Activated CD4-positive, alpha-beta T cell treated with anti-CD3 and anti-CD28 coated beads, Interleukin-2, amount 50 U/mL, for 48 hours (primary cell): ENCODE measurements at regions not wholly inside any gene's neighbourhood (a gene's known extent, or its start where the extent isn't known, plus 50 kb on each side); places are given as distances from the start of the nearest gene placed in this dataset.
"Not testable (repeated sequence)": the region's sequence is repeated elsewhere in the genome, so short reads cannot be mapped to it uniquely, and the experiment has no call there.

Experiments
- DNase-seq, 2 experiments: peaks; one replicate each; pipeline ENCODE4 v3.0.0-alpha.2; 2020

DNA sequence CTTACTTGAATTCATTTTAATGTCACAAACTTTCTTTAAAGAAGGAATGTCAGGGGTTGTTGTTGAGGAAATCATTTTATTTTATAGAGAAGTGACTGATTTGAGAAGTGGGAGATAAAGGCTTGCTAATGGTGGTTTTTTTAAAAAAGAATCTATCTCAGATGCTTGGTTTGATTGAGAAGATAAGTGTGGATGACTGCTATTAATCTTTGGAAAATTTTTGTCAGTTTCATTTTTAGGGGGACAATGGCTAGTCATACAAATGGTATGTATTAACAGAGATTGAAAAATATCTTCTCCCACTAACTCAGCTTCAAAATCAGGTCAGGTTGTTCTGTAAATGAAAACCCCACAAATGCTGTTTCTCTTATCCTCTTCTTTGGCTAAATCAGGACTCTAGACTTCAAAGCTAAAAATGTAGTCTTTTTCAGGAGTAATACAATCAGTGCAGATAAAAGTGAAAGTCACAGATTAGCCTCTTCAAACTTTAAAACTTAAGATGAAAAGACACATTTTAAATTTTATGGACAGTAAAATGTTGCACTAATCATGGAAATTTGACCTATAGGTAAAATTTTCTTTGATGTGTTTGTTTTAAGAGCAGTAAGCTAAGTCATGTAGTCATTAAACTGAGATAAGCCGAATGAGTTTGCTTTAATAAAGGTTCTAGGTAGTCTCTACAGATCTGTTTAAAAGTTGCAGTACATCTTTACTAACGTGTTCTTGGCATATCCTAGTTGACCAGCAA, 674.2 kb upstream of the VRK2 start:
- DNase-seq = no peak

DNA sequence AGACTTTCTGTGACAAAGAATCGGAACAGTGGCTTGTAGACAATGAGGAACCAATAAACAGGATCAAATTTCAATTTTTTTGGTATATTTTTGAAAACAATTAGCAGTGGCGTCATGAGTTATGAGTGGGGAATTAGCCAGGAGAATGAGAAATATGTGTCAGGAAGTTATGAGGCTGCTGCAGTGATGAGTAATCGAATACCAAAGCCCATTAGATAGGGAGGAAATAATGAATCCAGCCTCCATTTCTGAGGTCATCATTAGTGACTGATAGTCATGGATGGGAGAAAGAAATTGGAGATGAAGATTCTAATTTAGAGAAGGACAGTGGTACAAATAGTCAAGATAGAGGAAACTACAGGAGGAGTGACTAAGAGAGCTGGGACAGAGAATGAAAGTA, 673.1 kb upstream of the VRK2 start:
- no peak for DNase-seq

DNA sequence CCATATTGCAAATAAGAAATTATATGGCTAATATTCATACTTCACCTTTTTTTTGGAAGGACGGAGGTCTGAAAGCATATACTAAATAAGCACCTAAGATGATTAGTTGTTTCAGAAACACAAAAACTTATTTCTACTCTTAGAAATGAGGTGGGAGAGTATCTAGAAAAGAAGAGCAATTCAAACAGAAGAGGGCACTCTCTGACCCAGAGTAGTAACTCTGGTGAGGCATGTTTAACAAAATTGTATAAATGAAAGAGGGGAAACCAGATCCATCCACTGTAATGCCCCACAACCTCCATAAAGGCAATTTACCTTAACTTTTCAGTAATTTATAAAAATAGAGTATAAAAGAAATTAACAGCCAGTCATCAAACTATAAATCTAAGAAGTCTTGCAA, 669.6 kb upstream of the VRK2 start:
- no peak for DNase-seq

DNA sequence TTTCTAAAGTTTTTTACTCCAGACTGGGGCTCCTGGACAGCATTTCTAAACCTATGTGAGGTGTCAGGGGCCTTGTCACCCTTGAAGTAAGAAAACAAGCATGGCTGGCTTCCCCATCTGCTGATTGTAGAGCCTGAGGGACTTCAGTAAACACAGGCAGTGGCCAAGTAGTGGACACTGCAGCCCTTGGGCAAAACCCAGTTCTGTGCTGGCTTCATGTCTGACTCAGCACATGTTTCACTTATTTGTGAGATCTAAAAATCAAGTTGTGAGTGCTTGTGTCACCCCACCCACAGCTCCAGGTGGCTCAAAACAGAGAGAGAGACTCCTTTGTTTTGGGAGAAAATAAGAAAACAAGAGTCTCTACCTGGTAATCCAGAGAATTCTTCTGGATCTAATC, 660.3 kb upstream of the VRK2 start:
- no peak for DNase-seq

DNA sequence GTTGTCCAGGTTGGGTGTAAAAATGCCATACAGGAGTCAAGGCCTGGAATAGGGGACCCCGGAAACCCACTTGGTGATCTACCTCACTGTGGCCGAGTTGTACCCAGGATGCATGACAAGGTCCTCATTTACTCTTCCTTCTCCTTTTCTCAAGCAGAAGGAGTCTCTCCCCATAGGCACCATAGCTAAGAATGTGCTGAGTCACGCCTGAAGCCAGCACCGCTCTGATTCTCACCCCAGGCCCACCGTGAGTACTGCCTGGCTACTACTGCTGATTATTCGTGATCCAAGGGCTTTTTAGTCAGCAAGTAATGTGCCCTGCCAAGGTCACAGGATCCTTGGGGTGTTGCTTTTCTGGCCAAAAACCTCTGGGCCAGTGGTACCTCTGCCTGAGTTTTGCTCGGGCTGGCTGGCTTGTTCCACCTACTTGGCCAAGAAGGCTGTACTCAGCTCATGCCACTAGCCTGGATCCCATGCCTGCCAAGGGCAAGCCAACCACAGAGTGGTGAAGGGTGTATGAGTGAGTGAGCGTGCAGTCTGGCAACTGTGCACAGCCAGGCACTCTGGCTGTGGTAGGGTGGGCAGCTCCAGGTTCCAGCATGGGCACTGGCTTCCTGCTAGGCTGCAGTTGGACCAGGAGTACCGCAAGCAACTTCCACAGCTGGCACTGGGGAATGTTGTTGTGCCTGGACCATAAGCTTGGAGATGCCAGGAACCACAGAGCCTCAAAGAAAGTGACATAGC, 650.1 kb upstream of the VRK2 start:
- no peak for DNase-seq

DNA sequence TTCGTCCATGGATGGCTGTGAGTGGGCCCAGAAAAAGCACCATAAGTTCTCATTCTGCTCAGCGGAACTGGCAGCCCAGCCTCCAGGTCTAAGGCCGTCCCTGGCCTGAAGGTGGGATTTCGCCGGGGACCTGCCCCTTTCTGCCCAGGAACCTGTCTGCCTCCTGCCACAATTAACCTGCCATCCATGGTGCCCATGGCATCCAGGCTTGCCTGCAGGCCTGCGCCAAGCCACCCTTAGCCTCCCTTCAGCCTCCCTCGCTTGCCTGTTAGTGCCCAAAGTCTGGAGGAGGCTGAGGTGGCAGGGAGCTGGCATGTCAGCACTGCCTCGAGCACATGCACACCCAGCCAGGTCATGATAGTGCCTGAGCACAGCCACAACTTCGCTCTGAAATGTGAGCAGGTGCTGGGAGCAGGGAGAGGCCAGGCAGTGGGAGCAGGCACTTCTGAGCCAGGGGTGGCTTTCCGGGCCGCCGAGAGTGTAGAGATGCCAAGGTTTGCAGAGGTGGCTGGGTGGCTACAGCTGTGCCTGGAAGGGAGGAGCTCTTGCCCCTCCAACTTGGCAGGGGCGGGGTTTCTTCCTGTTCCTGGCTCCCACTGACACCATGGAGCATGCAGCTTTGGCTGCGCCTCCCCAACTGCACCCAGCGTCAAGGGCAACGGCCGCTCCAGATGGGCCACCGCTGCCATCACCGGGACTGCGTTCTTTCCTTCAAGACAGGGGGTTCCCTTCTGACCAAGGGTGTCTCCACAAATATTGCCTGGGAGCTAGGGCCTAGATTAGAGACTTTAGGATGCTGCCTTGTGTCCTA, 648.9 kb upstream of the VRK2 start:
- DNase-seq = no peak

DNA sequence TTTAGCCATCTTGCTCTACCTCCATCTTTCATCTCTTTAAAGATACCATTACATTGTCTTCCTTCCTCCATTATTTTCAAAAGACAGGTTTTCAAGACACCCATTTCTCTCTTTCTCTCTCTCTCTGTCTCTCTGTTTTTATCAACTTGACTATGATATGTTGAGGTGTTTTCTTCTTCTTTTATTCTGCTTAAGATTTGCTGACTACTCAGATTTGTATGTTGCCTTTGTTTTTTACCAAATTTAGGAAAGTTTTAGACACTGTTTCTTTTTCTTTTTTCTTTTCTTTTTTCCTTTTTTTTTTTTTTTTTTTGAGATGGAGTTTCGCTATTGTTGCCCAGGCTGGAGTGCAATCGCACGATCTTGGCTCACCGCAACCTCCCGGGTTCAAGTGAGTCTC, 647.5 kb upstream of the VRK2 start:
- no peak for DNase-seq

DNA sequence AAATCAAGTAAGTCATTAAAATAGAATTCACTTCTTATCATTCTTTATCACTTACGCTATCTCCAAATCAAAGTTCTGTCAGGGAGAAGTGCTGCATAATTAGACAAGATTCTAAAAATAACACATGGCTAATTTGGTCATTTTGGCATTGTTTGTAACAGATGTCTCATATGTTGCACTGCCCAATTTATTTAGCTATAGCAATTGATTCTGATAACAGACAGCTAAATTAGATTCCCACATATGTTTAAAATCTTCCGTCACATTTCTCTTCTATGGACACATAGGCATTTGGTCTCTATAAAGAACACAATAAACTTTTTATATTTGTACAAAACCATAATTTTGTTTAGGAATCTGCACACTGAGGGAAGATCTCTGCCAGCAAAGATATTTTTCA, 644.5 kb upstream of the VRK2 start:
- DNase-seq = no peak

DNA sequence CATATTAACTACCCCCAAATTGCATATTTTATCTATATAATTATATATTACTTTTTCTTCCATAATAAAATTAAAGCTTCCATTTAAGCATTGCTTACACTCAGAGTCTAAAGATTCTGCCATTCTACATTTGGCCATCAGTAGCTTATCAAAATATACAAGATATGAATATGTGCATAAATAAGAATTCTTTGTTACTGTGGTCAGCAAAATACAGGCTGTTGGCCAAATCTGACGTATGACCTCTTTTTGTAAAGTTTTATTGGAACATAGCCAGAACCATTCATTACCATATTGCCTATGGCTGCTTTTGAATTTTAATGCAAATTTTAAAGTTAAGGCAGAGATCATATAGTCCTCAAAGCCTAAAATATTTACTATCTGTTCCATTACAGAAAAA, 643.9 kb upstream of the VRK2 start:
- DNase-seq = no peak

DNA sequence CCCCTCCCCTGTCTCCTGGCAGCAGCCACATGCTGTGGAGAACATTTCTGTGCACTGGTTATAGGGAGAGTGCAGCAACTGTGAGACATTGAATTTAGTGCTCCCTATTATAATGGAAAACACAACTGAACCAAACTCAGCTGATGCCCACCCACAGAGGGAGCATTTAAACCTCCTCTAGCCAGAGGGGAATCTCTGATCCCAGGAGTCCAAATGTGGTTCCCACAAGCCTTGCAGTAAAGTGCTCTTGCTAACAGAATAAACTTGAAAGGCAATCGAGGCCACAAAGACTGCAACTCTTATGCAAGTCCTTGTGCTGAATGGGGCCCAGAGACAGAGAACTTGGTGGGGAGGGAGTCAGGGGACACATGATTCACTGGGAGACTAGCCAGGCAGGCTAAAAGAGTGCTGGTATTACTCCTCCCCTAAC, 638.8 kb upstream of the VRK2 start:
- DNase-seq = no peak

DNA sequence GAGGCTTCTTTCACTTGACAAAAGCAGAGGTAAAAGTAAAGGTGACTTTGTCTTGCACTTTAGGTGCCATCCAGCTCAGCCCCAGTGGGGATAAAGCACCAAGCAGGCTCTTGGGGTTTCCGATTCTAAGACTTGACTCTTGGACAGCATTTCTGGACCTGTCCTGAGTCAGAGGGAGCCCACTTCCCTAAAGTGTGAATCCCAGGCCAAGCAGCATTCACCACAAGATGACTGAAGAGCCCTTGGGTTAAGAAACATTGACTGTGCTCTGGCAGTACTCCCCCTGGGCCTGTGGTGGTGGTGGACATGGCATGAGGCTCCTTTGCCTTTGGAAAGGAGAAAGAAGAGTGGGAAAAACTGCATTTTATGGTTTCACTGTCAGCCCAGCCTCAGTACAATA, 638.0 kb upstream of the VRK2 start:
- DNase-seq = no peak

DNA sequence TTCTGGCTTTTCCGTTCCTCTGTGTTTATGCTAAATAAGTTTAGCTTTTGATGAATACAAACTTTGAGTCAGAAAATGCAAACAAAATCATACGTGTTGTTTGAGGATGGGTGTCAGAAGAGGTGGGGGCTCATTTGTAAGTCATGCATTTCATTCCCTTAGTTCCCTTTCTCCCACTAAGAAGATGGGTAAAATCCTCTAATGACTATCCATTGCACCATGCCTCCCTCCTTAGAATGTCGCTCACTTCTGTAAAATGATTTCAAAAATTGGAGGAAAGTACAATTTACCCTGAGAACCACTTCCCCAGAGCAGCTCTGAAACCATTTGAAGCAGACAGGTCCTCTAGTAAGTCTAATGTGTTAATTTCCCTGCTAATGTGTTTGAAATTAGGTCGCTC, 629.6 kb upstream of the VRK2 start:
- DNase-seq = no peak

DNA sequence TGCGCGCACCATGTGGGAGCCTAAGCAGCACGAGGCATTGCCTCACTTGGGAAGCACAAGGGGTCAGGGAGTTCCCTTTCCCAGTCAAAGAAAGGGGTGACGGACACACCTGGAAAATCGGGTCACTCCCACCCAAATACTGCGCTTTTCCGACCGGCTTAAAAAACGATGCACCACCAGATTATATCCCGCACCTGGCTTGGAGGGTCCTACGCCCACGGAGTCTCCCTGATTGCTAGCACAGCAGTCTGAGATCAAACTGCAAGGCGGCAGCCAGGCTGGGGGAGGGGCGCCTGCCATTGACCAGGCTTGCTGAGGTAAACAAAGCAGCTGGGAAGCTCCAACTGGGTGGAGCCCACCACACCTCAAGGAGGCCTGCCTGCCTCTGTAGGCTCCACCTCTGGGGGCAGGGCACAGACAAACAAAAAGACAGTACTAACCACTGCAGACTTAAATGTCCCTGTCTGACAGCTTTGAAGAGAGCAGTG, 627.7 kb upstream of the VRK2 start:
- DNase-seq = not testable (repeated sequence)

DNA sequence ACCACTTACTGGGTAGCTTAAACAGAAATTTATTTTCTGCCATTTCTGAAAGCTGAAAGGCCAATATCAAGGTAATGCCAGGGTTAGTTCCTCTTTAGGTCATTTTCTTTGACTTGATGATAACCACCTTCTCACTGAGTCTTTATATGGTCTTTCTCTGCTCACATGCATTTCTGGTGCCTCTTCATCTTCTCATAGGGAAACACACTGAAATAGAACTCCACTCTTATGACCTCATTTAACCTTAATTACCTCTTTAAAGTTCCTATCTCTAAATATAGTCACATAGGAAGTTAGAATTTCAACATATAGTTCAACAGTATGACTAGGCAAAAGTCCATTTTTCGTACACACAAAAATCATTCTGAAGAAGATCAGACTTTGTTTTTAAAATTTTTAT, 616.8 kb upstream of the VRK2 start:
- no peak for DNase-seq

DNA sequence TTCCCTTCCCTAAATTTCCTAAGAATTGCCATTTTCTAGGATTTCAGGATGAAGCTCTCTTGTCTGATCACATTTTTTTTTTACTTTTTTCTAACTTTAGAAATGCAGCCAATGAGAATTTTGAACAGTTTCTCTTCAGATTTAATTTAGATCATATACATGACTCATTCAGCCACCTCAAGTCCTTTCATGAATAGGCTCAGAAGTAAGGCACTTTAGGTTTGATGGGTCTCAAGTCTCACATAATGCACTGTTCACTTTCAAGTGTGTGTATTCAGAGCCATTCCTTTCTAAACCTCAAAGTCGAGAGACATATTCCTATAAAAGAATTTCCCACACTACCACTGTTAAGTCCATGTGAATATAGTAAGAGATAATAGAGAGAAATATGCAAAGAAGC, 614.1 kb upstream of the VRK2 start:
- DNase-seq = no peak

DNA sequence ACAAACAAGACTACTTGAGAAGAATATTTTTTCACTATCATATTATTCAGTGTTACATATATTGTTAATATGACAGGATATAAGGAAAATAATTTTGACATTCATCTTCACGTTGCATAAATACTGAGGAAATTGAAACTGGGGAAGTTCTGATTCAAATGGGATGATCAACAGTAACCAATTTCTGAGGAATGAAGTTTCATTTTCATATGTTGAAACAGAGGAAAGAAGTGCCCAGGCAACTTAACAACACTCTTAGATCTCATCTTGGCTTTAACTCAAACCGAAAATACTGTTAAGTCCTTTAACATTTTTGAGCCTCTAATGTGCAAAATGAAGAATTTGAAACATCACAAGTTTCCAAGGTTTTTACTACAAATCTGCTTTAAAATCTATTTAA, 612.2 kb upstream of the VRK2 start:
- no peak for DNase-seq

DNA sequence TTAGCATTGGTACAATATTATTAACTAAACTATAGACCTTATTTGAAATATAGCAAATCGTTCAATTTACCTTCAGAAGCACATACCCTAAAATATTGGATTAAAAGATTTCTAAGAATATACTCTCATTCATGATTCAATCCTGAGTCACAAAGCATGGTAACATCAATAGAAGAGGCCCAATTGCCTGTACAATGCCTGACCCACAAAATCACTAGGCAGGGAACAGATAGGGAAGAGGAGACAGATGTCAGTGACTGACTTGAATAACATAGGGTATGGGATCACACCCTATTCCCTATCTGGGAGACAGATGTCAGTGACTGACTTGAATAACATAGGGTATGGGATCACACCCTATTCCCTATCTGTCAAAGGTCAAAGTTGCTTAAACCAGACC, 611.6 kb upstream of the VRK2 start:
- DNase-seq = no peak

DNA sequence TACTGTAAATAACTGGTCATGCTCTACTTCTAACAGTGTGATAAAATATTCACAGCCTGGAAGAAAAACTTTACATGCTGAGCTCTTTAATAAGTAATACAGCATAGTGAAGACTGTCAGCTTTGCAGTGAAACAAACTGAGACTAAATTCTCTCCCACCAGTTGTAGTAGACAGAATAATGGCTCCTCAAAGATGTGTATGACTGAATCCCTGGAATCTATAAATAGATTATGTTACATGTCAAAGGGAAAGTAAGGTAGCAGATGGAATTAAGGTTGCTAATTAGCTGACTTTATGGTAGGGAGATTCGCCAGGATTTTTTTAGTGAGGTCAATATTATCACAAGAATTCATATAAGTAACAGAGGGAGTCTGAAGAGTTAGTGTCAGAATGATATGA, 609.5 kb upstream of the VRK2 start:
- DNase-seq = no peak

DNA sequence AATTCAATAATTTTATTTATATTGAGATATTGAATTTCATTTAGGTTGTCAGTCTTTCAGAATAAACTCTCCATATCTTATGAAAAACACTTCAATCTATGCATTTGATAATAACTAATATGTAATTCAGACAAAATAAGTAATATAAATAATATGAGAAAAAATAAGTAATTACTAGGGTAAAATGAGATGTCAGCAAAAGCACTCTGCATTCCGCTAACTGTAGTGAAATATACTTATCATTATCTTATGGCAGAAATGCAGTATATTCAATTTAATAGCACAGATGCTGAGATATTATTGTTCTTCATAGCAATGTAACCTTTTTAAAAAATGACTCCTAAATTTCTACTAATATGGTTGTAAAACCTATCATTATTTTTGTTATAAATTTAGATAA, 606.2 kb upstream of the VRK2 start:
- no peak for DNase-seq

DNA sequence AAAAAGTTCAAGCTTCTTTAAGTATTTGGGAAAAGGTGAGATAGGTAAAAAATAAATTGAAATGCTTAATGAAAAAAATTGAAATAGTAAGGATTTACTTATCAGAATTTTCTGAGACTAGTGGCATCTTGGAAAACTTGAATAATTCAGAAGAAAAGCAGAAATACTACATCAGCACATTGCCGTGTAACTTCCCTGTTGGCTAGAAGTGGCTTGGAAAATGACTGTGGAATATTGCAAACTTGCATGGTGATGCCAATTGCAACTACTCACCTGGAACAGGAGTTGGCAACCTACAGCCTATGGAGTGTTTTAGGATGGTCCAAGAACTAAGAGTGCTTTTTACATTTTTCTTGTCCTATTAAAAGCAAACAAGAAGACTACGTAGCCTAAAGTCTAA, 603.5 kb upstream of the VRK2 start:
- DNase-seq = no peak

DNA sequence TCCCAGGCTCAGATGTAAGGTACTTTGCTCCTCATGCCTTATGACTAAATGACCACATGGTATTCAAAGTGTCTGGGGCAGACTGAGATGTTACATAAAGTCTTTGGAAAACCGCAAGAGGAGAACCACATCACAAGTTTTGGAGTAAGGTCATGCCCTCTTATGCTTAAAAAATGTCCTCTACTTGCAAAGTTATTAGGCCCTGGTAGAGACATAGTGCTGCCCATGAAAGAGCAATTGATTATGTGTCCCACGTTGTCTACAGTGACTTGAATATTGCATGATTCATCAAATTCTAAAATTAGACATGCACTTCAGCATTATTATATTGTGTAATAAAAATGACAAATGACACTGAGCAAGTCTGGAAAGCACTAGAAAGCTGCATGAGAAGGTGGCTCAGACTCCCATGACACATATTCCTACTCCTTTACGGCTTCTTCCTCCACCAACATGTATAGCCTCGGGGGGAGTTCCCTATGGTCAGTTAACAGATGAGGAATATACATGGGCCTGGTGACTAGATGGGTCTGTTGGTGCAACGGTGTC, 602.6 kb upstream of the VRK2 start:
- DNase-seq = no peak

DNA sequence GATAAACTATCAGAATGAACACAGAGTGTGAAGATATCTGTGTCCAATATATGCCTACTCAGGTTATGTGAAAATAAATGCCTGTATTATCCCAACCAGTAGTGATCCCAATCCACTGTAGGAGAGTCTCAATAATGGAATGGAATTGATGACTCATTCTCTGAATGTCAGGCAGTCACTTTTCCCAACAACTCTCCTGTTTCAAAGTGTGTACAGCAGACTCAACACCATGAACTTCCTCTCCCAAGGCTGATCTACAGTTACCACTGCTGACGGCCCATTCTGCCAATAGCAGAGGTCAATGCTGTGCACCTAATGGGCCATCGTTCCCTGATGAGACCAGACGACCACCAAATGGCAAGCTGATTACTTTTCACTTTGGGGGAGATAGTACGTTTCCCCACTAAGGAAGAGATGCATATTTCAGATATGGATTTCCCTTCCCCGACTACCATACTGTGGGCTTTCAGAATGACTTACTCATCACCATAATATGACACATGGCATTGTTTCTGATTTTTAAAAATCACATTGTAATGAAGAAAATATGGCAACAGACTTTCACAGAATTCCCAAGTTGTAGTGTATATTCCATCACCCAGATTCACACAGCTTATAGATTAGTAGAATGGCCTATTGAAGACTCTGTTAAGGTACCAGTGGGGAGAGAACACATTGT, 601.7 kb upstream of the VRK2 start:
- no peak for DNase-seq

DNA sequence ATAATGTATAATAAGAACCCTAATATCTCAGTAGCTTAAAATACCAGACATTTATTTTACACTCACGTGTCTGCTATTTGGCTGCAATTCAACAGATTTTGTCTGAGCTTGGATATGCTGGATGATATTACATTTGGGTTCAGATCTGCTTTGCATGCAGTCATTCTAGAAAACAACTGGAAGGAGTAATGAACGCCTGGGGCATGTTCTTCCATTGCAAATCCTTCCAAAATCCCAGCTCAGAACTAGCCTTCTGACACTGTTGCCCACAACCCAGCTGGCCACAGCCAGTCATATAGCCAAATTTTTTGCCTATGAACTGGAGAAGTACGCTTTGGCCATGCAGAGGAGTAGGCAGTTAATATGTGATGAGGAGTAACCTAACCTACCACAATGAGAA, 597.8 kb upstream of the VRK2 start:
- no peak for DNase-seq
